SK-N-SH (cell line): ENCODE measurements at regions not wholly inside any gene's neighbourhood (a gene's known extent, or its start where the extent isn't known, plus 50 kb on each side); places are given as distances from the start of the nearest gene placed in this dataset.

Source experiments
- CTCF ChIA-PET: fragments of 300-600, 350-600 bp; formaldehyde crosslinking; extraction: SDS; loops from one replicate; lab custom pipeline; 2021; lab: Yijun Ruan, JAX
- POLR2A ChIA-PET: fragments of 350-600 bp; sonication (Branson Sonifier 250); formaldehyde crosslinking; extraction: SDS; loops from one replicate; lab custom pipeline; 2020; ENCODE audit warnings: antibody characterized with exemption, inconsistent platforms; lab: Yijun Ruan, JAX
- DNase-seq: peaks from one replicate; pipeline ENCODE4 v3.0.0; 2012
- H2AFZ ChIP-seq: fragments of 200-600 bp; sonication (generic); 2 replicates; pipeline ENCODE4 v1.8.1; 2016; ENCODE audit warnings: antibody characterized with exemption, mild to moderate bottlenecking, low read depth
- H3F3A ChIP-seq: fragments of 200-600 bp; sonication (generic); replicated peaks from 2 replicates; pipeline ENCODE3; 2016; ENCODE audit warnings: antibody characterized with exemption, mild to moderate bottlenecking; ENCODE audit not compliant: insufficient read depth
- H3K27ac ChIP-seq, 2 experiments: fragments of 200-500 bp in 1 of 2; fragments of 200-600 bp in 1 of 2; sonication (Bioruptor generic) in 1 of 2; sonication (generic), shearing (Covaris generic) in 1 of 2; 2 replicates each; pipeline versions ENCODE4 v1.5.1 to v1.6.1; 2014 to 2016; ENCODE audit warnings: low read depth in 2 of 2, inconsistent platforms in 1 of 2, low read length in 1 of 2, mild to moderate bottlenecking in 1 of 2, mixed read lengths in 1 of 2
- H3K27me3 ChIP-seq: fragments of 200-600 bp; sonication (generic), shearing (Covaris generic); 2 replicates; pipeline ENCODE4 v1.6.1; 2016; ENCODE audit warnings: mixed run types; ENCODE audit not compliant: insufficient read depth
- H3K36me3 ChIP-seq, 2 experiments: fragments of 200-500 bp in 1 of 2; fragments of 200-600 bp in 1 of 2; sonication (Bioruptor generic) in 1 of 2; sonication (generic) in 1 of 2; replicated peaks in 1 of 2; 2 replicates each; pipeline versions ENCODE3 to v1.5.1; 2014 to 2016; ENCODE audit warnings: low read length in 1 of 2, mild to moderate bottlenecking in 1 of 2; ENCODE audit not compliant: insufficient read depth in 2 of 2, control insufficient read depth in 1 of 2
- H3K4me1 ChIP-seq, 2 experiments: fragments of 200-500 bp in 1 of 2; fragments of 200-600 bp in 1 of 2; sonication (Bioruptor generic) in 1 of 2; sonication (generic), shearing (Covaris generic) in 1 of 2; 2 replicates each; pipeline versions ENCODE4 v1.5.1 to v1.6.1; 2014 to 2016; ENCODE audit warnings: low read depth in 1 of 2, low read length in 1 of 2, mixed run types in 1 of 2; ENCODE audit not compliant: insufficient read depth in 2 of 2, control insufficient read depth in 1 of 2
- H3K4me2 ChIP-seq: fragments of 200-600 bp; sonication (generic), shearing (Covaris generic); 2 replicates; pipeline ENCODE4 v1.6.1; 2017; ENCODE audit warnings: mixed run types
- H3K4me3 ChIP-seq, 2 experiments: fragments of 200-500 bp in 1 of 2; fragments of 200-600 bp in 1 of 2; sonication (Bioruptor generic) in 1 of 2; sonication (generic), shearing (Covaris generic) in 1 of 2; 2 replicates each; pipeline versions ENCODE4 v1.5.1 to v1.8.1; 2014 to 2016; ENCODE audit warnings: low read depth in 2 of 2, inconsistent platforms in 1 of 2, low read length in 1 of 2, mild to moderate bottlenecking in 1 of 2, mixed read lengths in 1 of 2, moderate library complexity in 1 of 2
- H3K79me2 ChIP-seq: fragments of 200-600 bp; sonication (generic); 2 replicates; pipeline ENCODE4 v1.8.1; 2017; ENCODE audit warnings: mild to moderate bottlenecking; ENCODE audit not compliant: insufficient read depth
- H3K9ac ChIP-seq: fragments of 200-600 bp; sonication (generic); 2 replicates; pipeline ENCODE4 v1.6.1; 2017; ENCODE audit warnings: mixed run types
- H3K9me2 ChIP-seq: fragments of 200-600 bp; sonication (generic); 2 replicates; pipeline ENCODE4 v1.6.1; 2017; ENCODE audit warnings: mixed run types
- H3K9me3 ChIP-seq: fragments of 200-600 bp; sonication (generic); 2 replicates; pipeline ENCODE4 v1.6.1; 2017; ENCODE audit warnings: mixed run types, mild to moderate bottlenecking, moderate library complexity
- H4K20me1 ChIP-seq: fragments of 200-600 bp; sonication (generic); 2 replicates; pipeline ENCODE4 v1.6.1; 2017; ENCODE audit warnings: mild to moderate bottlenecking, mixed run types; ENCODE audit not compliant: insufficient read depth
- CHD2 ChIP-seq: fragments of 150-350 bp; IDR thresholded peaks from 2 replicates; pipeline ENCODE4 v1.6.1; 2018; ENCODE audit warnings: low read length; ENCODE audit not compliant: partially characterized antibody
- ELF1 ChIP-seq: IDR thresholded peaks from 2 replicates; pipeline ENCODE4 v1.4.0; 2012
- FOXM1 ChIP-seq: IDR thresholded peaks from 2 replicates; pipeline ENCODE4 v1.4.0; 2012; ENCODE audit warnings: low read depth, mild to moderate bottlenecking
- POLR2AphosphoS5 ChIP-seq: IDR thresholded peaks from 2 replicates; pipeline ENCODE4 v1.6.1; 2012; ENCODE audit warnings: low read depth, low read length
- RAD21 ChIP-seq: IDR thresholded peaks from 2 replicates; pipeline ENCODE4 v1.6.1; 2012; ENCODE audit warnings: mild to moderate bottlenecking, low read length
- RCOR1 ChIP-seq: fragments of 150-350 bp; IDR thresholded peaks from 2 replicates; pipeline ENCODE4 v1.6.1; 2017; ENCODE audit warnings: antibody characterized with exemption, low read length
- REST ChIP-seq: IDR thresholded peaks from 2 replicates; pipeline ENCODE4 v1.6.1; 2012; ENCODE audit warnings: mild to moderate bottlenecking, low read depth, low read length, moderate library complexity
- SIN3A ChIP-seq: IDR thresholded peaks from 2 replicates; pipeline ENCODE4 v1.6.1; 2012; ENCODE audit warnings: low read depth, mild to moderate bottlenecking, low read length, moderate library complexity, borderline replicate concordance
- SMC3 ChIP-seq: IDR thresholded peaks from 2 replicates; pipeline ENCODE4 v1.6.1; 2012; ENCODE audit warnings: low read depth, low read length, improper control_type of control experiment
- WGBS: methylation state at CpG from one replicate; pipeline ENCODE4 v1.1.6; 2017; ENCODE audit warnings: low lambda C conversion rate; 5-methylcytosine and 5-hydroxymethylcytosine counted together

GRCh38 chr9:94198414-94198813, 60.7 kb upstream of the ZNF169 start:
- peaks cover 8% of the 10 kb centered on the region; the same call in 1 of the 2 replicates for H3K79me2 ChIP-seq
- CTCF ChIA-PET = interaction anchor here (0.9 to 1.0 kb wide), 2 partner anchors 134 to 196 kb away, joined by 3 read pairs; no protein-coding TSS in a partner anchor

GRCh38 chr9:94199776-94200175, 59.3 kb upstream of the ZNF169 start:
- no peaks in the 10 kb centered on the region for H3K9me3 ChIP-seq
- no peaks in the 10 kb centered on the region for H3K27me3 ChIP-seq
- H3K4me3 ChIP-seq = no peak overlapping the region
- no peak for DNase-seq
- H3K27ac ChIP-seq = no peak overlapping the region
- H3K36me3 ChIP-seq = peaks cover 0 to 8% of the 10 kb centered on the region in 2 experiments
- no peaks in the 10 kb centered on the region for H3K79me2 ChIP-seq
- H3K4me2 ChIP-seq = no peak overlapping the region
- no peaks in the 10 kb centered on the region for H3K4me1 ChIP-seq
- TF ChIP-seq SIN3A = no peak
- no peak for TF ChIP-seq RAD21
- H2AFZ ChIP-seq = no peak overlapping the region
- H3K9me2 ChIP-seq = no peaks in the 10 kb centered on the region
- H3F3A ChIP-seq = no peaks in the 10 kb centered on the region
- ChIA-PET POLR2A (no interaction called here), CTCF (interaction anchor here (3.8 kb wide), 1 partner anchor 14 kb away, joined by 15 read pairs; no protein-coding TSS in a partner anchor)
- no peak overlapping the region for H3K9ac ChIP-seq
- no peaks in the 10 kb centered on the region for H4K20me1 ChIP-seq

More at GRCh38 chr9:94198414-94198813, 60.7 kb upstream of the ZNF169 start:
- POLR2A ChIA-PET = no interaction called here
- no peaks in the 10 kb centered on the region for H3F3A ChIP-seq
- 66% methylated on average over 2 of the region's 3 CpGs for WGBS
- 0 out of 2 replicates have a peak, but pooled peaks cover 2% of the 10 kb centered on the region for H3K9me3 ChIP-seq
- H3K4me2 ChIP-seq = no peak overlapping the region
- H3K9ac ChIP-seq = no peak overlapping the region
- no peak overlapping the region for H3K4me3 ChIP-seq
- H3K4me1 ChIP-seq = no peaks in the 10 kb centered on the region
- no peak overlapping the region for H2AFZ ChIP-seq
- no peak overlapping the region for H3K27ac ChIP-seq
- DNase-seq = no peak
- H3K36me3 ChIP-seq = peaks cover 0 to 8% of the 10 kb centered on the region in 2 experiments
- no peaks in the 10 kb centered on the region for H3K9me2 ChIP-seq
- no peaks in the 10 kb centered on the region for H4K20me1 ChIP-seq
- H3K27me3 ChIP-seq = no peaks in the 10 kb centered on the region
- TF ChIP-seq FOXM1 (no peak), RCOR1 (no peak), SMC3 (no peak), ELF1 (no peak)

DNA sequence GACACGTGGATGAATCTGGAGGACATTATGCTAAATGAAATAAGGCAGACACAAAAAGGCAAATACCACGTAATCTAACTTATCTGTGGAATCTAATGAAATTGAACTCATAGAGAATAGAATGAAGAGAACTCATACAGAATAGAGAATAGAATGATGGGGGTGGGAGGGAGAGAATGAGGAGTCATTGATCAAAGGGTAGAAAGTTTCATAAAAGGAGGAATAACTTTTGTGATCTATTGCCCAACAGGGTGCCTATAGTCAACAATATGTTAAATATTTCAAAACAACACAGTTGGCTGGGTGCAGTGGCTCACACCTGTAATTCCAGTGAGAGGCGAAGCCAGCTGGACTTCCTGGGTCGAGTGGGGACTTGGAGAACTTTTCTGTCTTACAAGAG, 54.9 kb upstream of the ZNF169 start:
- no peak for DNase-seq
- CTCF ChIA-PET = interaction anchor here (1.8 kb wide), 1 partner anchor 9 kb away, joined by 15 read pairs; no protein-coding TSS in a partner anchor
- WGBS = 46% methylated on average over 4 of the region's 4 CpGs
- Histone ChIP-seq H3K4me1 (no peaks in the 10 kb centered on the region), H3K36me3 (no peaks in the 10 kb centered on the region), H3K4me2 (no peak overlapping the region), H3K9me3 (no peaks in the 10 kb centered on the region), H2AFZ (no peak overlapping the region), H3K27ac (no peak overlapping the region), H4K20me1 (no peaks in the 10 kb centered on the region), H3K9me2 (no peaks in the 10 kb centered on the region), H3K79me2 (no peaks in the 10 kb centered on the region), H3K4me3 (no peak overlapping the region), H3K27me3 (no peaks in the 10 kb centered on the region), H3K9ac (no peak overlapping the region), H3F3A (no peaks in the 10 kb centered on the region)
- POLR2A ChIA-PET = no interaction called here
- TF ChIP-seq POLR2AphosphoS5 (no peak), CHD2 (no peak), REST (no peak), ELF1 (no peak)
